MCF 10A (cell line): ENCODE measurements at regions not wholly inside any gene's neighbourhood (a gene's known extent, or its start where the extent isn't known, plus 50 kb on each side); places are given as distances from the start of the nearest gene placed in this dataset.
"Not testable (repeated sequence)": the region's sequence is repeated elsewhere in the genome, so short reads cannot be mapped to it uniquely, and the experiment has no call there.

ENCODE experiments used
- BruUV-seq: library from RNA; stranded (reverse); fragments of 400-500 nt; replicated peaks from 2 replicates; lab custom pipeline; 2021; lab: Mats Ljungman, UMichigan
- CTCF ChIA-PET: fragments of 300-600 bp; sonication (Branson Sonifier 250); formaldehyde crosslinking; extraction: SDS; loops from one replicate; lab custom pipeline; 2021; ENCODE audit warnings: antibody characterized with exemption, inconsistent platforms; lab: Yijun Ruan, JAX
- POLR2A ChIA-PET: fragments of 300-600, 350-650 bp; sonication (Branson Sonifier 250); formaldehyde crosslinking; extraction: SDS; loops from one replicate; lab custom pipeline; 2020; ENCODE audit warnings: antibody characterized with exemption, inconsistent platforms; lab: Yijun Ruan, JAX
- DNase-seq: peaks from one replicate; pipeline ENCODE4 v3.0.0-alpha.2; 2018; ENCODE audit not compliant: unreplicated experiment
- H3K27ac Mint-ChIP-seq: one replicate; pipeline ENCODE4 v1.8.0; 2022; ENCODE audit warnings: mild to moderate bottlenecking, low read depth, mixed read lengths; ENCODE audit not compliant: unreplicated experiment
- H3K27me3 Mint-ChIP-seq: one replicate; pipeline ENCODE4 v1.8.0; 2022; ENCODE audit warnings: mixed read lengths; ENCODE audit not compliant: insufficient read depth, unreplicated experiment
- H3K36me3 Mint-ChIP-seq: one replicate; pipeline ENCODE4 v1.8.0; 2022; ENCODE audit warnings: mild to moderate bottlenecking, moderate library complexity, mixed read lengths; ENCODE audit not compliant: insufficient read depth, unreplicated experiment
- H3K4me1 Mint-ChIP-seq: one replicate; pipeline ENCODE4 v1.8.0; 2022; ENCODE audit warnings: mixed read lengths; ENCODE audit not compliant: insufficient read depth, unreplicated experiment
- H3K4me3 Mint-ChIP-seq: one replicate; pipeline ENCODE4 v1.8.0; 2022; ENCODE audit warnings: mild to moderate bottlenecking, moderate library complexity, mixed read lengths; ENCODE audit not compliant: unreplicated experiment
- H3K9me3 Mint-ChIP-seq: one replicate; pipeline ENCODE4 v1.8.0; 2022; ENCODE audit warnings: mixed read lengths; ENCODE audit not compliant: unreplicated experiment
- intact Hi-C: fragments of 100-400 bp; cut with micrococcal nuclease; formaldehyde crosslinking; loops from 2 replicates; pipeline ENCODE4 v1.14.1; 2022
- TF ChIP-seq, protein P1 (sequence below): fragments of 200-600 bp; IDR thresholded peaks from one replicate; pipeline ENCODE4 v1.8.0; 2022; ENCODE audit warnings: antibody characterized with exemption, mild to moderate bottlenecking; ENCODE audit not compliant: unreplicated experiment

GRCh38 chr3:91348064-91348463 is 2240.6 kb downstream of the EPHA3 start:
- BruUV-seq, H3K36me3 Mint-ChIP-seq, intact Hi-C loops, H3K27ac Mint-ChIP-seq, H3K4me3 Mint-ChIP-seq, H3K4me1 Mint-ChIP-seq, H3K27me3 Mint-ChIP-seq, POLR2A ChIA-PET: not testable (repeated sequence)
- H3K9me3 Mint-ChIP-seq, result peaks cover 19% of the 10 kb centered on the region
- TF ChIP-seq, protein P1, sequence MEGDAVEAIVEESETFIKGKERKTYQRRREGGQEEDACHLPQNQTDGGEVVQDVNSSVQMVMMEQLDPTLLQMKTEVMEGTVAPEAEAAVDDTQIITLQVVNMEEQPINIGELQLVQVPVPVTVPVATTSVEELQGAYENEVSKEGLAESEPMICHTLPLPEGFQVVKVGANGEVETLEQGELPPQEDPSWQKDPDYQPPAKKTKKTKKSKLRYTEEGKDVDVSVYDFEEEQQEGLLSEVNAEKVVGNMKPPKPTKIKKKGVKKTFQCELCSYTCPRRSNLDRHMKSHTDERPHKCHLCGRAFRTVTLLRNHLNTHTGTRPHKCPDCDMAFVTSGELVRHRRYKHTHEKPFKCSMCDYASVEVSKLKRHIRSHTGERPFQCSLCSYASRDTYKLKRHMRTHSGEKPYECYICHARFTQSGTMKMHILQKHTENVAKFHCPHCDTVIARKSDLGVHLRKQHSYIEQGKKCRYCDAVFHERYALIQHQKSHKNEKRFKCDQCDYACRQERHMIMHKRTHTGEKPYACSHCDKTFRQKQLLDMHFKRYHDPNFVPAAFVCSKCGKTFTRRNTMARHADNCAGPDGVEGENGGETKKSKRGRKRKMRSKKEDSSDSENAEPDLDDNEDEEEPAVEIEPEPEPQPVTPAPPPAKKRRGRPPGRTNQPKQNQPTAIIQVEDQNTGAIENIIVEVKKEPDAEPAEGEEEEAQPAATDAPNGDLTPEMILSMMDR, result peak; percentile 18
- CTCF ChIA-PET, result interaction anchor here (0.7 kb wide), 1 partner anchor 40 kb away, joined by 3 read pairs; no protein-coding TSS in a partner anchor
- peak; percentile 18 for DNase-seq

- DNase-seq, H3K27ac Mint-ChIP-seq, POLR2A ChIA-PET, CTCF ChIA-PET, BruUV-seq, H3K36me3 Mint-ChIP-seq, H3K4me1 Mint-ChIP-seq, intact Hi-C loops, H3K27me3 Mint-ChIP-seq, H3K4me3 Mint-ChIP-seq: not testable (repeated sequence)
- H3K9me3 Mint-ChIP-seq, result peaks cover 11% of the 10 kb centered on the region
Measured at GRCh38 chr3:91349072-91349471, 2241.7 kb downstream of the EPHA3 start.

- H3K4me3 Mint-ChIP-seq, H3K36me3 Mint-ChIP-seq, DNase-seq, H3K27ac Mint-ChIP-seq, intact Hi-C loops, H3K27me3 Mint-ChIP-seq, BruUV-seq, POLR2A ChIA-PET, H3K4me1 Mint-ChIP-seq, H3K9me3 Mint-ChIP-seq: not testable (repeated sequence)
- CTCF ChIA-PET, result interaction anchor here (0.6 kb wide), 1 partner anchor 15 kb away, joined by 5 read pairs; no protein-coding TSS in a partner anchor
Measured at GRCh38 chr3:91352161-91352560, 2244.7 kb downstream of the EPHA3 start.

DNA sequence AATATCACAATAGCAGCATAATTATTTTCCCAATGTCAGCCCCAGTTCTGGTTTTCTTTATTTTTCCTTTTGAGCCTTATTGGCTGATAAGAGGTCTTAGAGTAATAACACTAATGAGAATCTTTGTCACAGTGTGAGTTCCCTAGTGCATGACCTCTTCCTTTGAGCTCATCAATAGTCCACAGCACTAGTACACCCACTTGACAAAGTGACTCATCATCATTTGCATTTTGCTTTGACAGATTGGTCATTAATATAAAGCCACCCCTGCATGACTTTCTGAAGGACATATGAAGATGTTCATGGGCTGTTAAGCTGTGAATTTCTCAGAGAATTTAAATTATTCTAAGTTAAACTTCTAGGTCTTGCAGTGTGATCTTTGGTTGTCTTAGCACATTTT is 2251.9 kb downstream of the EPHA3 start:
- BruUV-seq, H3K36me3 Mint-ChIP-seq, POLR2A ChIA-PET, DNase-seq, H3K4me1 Mint-ChIP-seq, CTCF ChIA-PET, H3K27ac Mint-ChIP-seq, H3K27me3 Mint-ChIP-seq, intact Hi-C loops, H3K4me3 Mint-ChIP-seq: not testable (repeated sequence)
- peaks cover 14% of the 10 kb centered on the region for H3K9me3 Mint-ChIP-seq

- CTCF ChIA-PET, DNase-seq, BruUV-seq, H3K4me1 Mint-ChIP-seq, POLR2A ChIA-PET, intact Hi-C loops, H3K27me3 Mint-ChIP-seq, H3K9me3 Mint-ChIP-seq, H3K36me3 Mint-ChIP-seq: not testable (repeated sequence)
- Mint-ChIP-seq H3K27ac (peak overlapping the region; percentile 81), H3K4me3 (peak overlapping the region; percentile 1)
Measured at GRCh38 chr3:91383100-91383894, 2275.9 kb downstream of the EPHA3 start.

- H3K36me3 Mint-ChIP-seq, CTCF ChIA-PET, DNase-seq, H3K27ac Mint-ChIP-seq, intact Hi-C loops, POLR2A ChIA-PET, H3K4me1 Mint-ChIP-seq, H3K9me3 Mint-ChIP-seq, BruUV-seq, H3K27me3 Mint-ChIP-seq, H3K4me3 Mint-ChIP-seq: not testable (repeated sequence)
Measured at GRCh38 chr3:91403938-91404337, 2296.5 kb downstream of the EPHA3 start.
